ENCODE measurements at regions not wholly inside any gene's neighbourhood (a gene's known extent, or its start where the extent isn't known, plus 50 kb on each side); places are given as distances from the start of the nearest gene placed in this dataset.

GRCh38 chr10:33812586-33812985, 478.1 kb upstream of the NRP1 start:
- no peak for DNase-seq

GRCh38 chr10:33810986-33811385, 476.5 kb upstream of the NRP1 start:
- no peak for DNase-seq

- DNase-seq: no peak
Measured at GRCh38 chr10:33809732-33810131, 475.3 kb upstream of the NRP1 start.

GRCh38 chr10:33808475-33808874, 474.0 kb upstream of the NRP1 start:
- DNase-seq: no peak

- no peak for DNase-seq
Measured at GRCh38 chr10:33807531-33808359, 473.3 kb upstream of the NRP1 start.

GRCh38 chr10:33805831-33806230, 471.4 kb upstream of the NRP1 start:
- DNase-seq: no peak

- no peak for DNase-seq
Measured at GRCh38 chr10:33804584-33804983, 470.1 kb upstream of the NRP1 start.

- DNase-seq: no peak
Measured at GRCh38 chr10:33803248-33803647, 468.8 kb upstream of the NRP1 start.

- DNase-seq: no peak
Measured at GRCh38 chr10:33802566-33802965, 468.1 kb upstream of the NRP1 start.

- DNase-seq: no peak
Measured at GRCh38 chr10:33801705-33802104, 467.2 kb upstream of the NRP1 start.

- no peak for DNase-seq
Measured at GRCh38 chr10:33800986-33801385, 466.5 kb upstream of the NRP1 start.

GRCh38 chr10:33800545-33800944, 466.1 kb upstream of the NRP1 start:
- no peak for DNase-seq

GRCh38 chr10:33799944-33800323, 465.5 kb upstream of the NRP1 start:
- DNase-seq: no peak

- DNase-seq: no peak
Measured at GRCh38 chr10:33799281-33799943, 464.9 kb upstream of the NRP1 start.

GRCh38 chr10:33798754-33799153, 464.3 kb upstream of the NRP1 start:
- DNase-seq: no peak

GRCh38 chr10:33796680-33797079, 462.2 kb upstream of the NRP1 start:
- no peak for DNase-seq

- DNase-seq: no peak
Measured at GRCh38 chr10:33795529-33795928, 461.1 kb upstream of the NRP1 start.

GRCh38 chr10:33794460-33794859, 460.0 kb upstream of the NRP1 start:
- DNase-seq: no peak

GRCh38 chr10:33793793-33794192, 459.3 kb upstream of the NRP1 start:
- no peak for DNase-seq

- DNase-seq: no peak
Measured at GRCh38 chr10:33791272-33791660, 456.8 kb upstream of the NRP1 start.

- no peak for DNase-seq
Measured at GRCh38 chr10:33790521-33791271, 456.2 kb upstream of the NRP1 start.

GRCh38 chr10:33783557-33783956, 449.1 kb upstream of the NRP1 start:
- DNase-seq: no peak

- no peak for DNase-seq
Measured at GRCh38 chr10:33783078-33783477, 448.6 kb upstream of the NRP1 start.
